ENCODE measurements at regions not wholly inside any gene's neighbourhood (a gene's known extent, or its start where the extent isn't known, plus 50 kb on each side); places are given as distances from the start of the nearest gene placed in this dataset.

- DNase-seq: no peak
Observed at GRCh38 chr12:24500831-24501230, 448.1 kb downstream of the BCAT1 start.

- no peak for DNase-seq
Observed at GRCh38 chr12:24500421-24500820, 448.5 kb downstream of the BCAT1 start.

- DNase-seq: no peak
Observed at GRCh38 chr12:24499151-24500146, 449.5 kb downstream of the BCAT1 start.

- DNase-seq: no peak
Observed at GRCh38 chr12:24496755-24497154, 452.1 kb downstream of the BCAT1 start.

GRCh38 chr12:24494401-24494800 lies 454.5 kb downstream of the BCAT1 start:
- no peak for DNase-seq

- DNase-seq: no peak
Observed at GRCh38 chr12:24491968-24492367, 456.9 kb downstream of the BCAT1 start.

- DNase-seq: no peak
Observed at GRCh38 chr12:24489939-24490338, 459.0 kb downstream of the BCAT1 start.

- DNase-seq: no peak
Observed at GRCh38 chr12:24488906-24489619, 459.8 kb downstream of the BCAT1 start.

GRCh38 chr12:24488091-24488596 lies 460.8 kb downstream of the BCAT1 start:
- no peak for DNase-seq

GRCh38 chr12:24487606-24488005 lies 461.3 kb downstream of the BCAT1 start:
- no peak for DNase-seq

GRCh38 chr12:24483732-24484131 lies 465.2 kb downstream of the BCAT1 start:
- DNase-seq: no peak

GRCh38 chr12:24482882-24483604 lies 465.9 kb downstream of the BCAT1 start:
- no peak for DNase-seq

GRCh38 chr12:24482044-24482443 lies 466.9 kb downstream of the BCAT1 start:
- no peak for DNase-seq

GRCh38 chr12:24480766-24481449 lies 468.0 kb downstream of the BCAT1 start:
- DNase-seq: no peak

- DNase-seq: no peak
Observed at GRCh38 chr12:24479131-24479530, 469.8 kb downstream of the BCAT1 start.

- no peak for DNase-seq
Observed at GRCh38 chr12:24478254-24478653, 470.6 kb downstream of the BCAT1 start.

GRCh38 chr12:24476310-24476709 lies 472.6 kb downstream of the BCAT1 start:
- no peak for DNase-seq

- DNase-seq: no peak
Observed at GRCh38 chr12:24475337-24475736, 473.6 kb downstream of the BCAT1 start.

- DNase-seq: no peak
Observed at GRCh38 chr12:24473097-24473496, 475.8 kb downstream of the BCAT1 start.

- DNase-seq: no peak
Observed at GRCh38 chr12:24470050-24470449, 478.9 kb downstream of the BCAT1 start.

GRCh38 chr12:24469089-24469488 lies 479.8 kb downstream of the BCAT1 start:
- DNase-seq: no peak

- no peak for DNase-seq
Observed at GRCh38 chr12:24467226-24467625, 481.7 kb downstream of the BCAT1 start.
